WERI-Rb-1 (cell line): ENCODE measurements at regions not wholly inside any gene's neighbourhood (a gene's known extent, or its start where the extent isn't known, plus 50 kb on each side); places are given as distances from the start of the nearest gene placed in this dataset.

Experiments
- DNase-seq: peaks from one replicate; pipeline ENCODE4 v3.0.0-alpha.2; 2020
- H3K27ac ChIP-seq: fragments of 250-450 bp; sonication (Bioruptor Pico); 2 replicates; pipeline ENCODE4 v1.5.1; 2020; ENCODE audit warnings: mild to moderate bottlenecking, moderate library complexity
- H3K27me3 ChIP-seq: fragments of 250-450 bp; sonication (Bioruptor Pico); 2 replicates; pipeline ENCODE4 v1.5.1; 2021; ENCODE audit warnings: mild to moderate bottlenecking, low read depth, moderate library complexity; ENCODE audit not compliant: insufficient read depth, severe bottlenecking
- H3K36me3 ChIP-seq: fragments of 250-450 bp; sonication (Bioruptor Pico); 2 replicates; pipeline ENCODE4 v1.5.1; 2020; ENCODE audit warnings: mild to moderate bottlenecking, moderate library complexity
- H3K4me3 ChIP-seq: 2 replicates; pipeline ENCODE4 v1.5.1; 2011; ENCODE audit warnings: low read depth, mild to moderate bottlenecking, control low read depth, low read length
- H3K9me3 ChIP-seq: fragments of 250-450 bp; sonication (Bioruptor Pico); 2 replicates; pipeline ENCODE4 v1.5.1; 2021; ENCODE audit warnings: mild to moderate bottlenecking, moderate library complexity; ENCODE audit not compliant: severe bottlenecking
- TF ChIP-seq, protein P1 (sequence below): IDR thresholded peaks from 2 replicates; pipeline ENCODE4 v1.5.1; 2011; ENCODE audit warnings: low read depth, mild to moderate bottlenecking, control low read depth, inconsistent platforms, low read length

DNA sequence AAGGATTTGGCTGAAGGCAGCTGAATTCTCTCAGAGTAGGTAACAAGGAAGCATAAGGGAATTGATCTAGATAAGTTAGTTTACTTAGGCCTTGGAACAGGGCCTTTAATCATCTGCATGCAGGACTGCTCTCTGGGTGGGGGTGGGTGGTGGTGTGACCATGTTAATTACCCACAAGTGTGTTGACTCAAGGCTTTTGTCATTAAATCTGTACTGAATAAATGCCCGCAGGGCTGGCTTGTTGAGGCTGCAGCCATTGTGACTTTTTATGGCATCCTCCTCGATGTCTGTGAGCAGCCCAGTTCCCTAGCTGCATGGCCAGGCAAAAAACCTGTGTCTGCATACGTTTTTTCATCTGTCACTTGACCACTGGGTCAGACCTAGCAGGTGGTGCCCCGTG, 63.5 kb upstream of the ASCC3 start:
- Histone ChIP-seq H3K36me3 (no peaks in the 10 kb centered on the region), H3K27ac (no peak overlapping the region), H3K4me3 (no peak overlapping the region), H3K9me3 (peaks cover 3% of the 10 kb centered on the region), H3K27me3 (no peaks in the 10 kb centered on the region)
- no peak for DNase-seq
- TF ChIP-seq, protein P1, sequence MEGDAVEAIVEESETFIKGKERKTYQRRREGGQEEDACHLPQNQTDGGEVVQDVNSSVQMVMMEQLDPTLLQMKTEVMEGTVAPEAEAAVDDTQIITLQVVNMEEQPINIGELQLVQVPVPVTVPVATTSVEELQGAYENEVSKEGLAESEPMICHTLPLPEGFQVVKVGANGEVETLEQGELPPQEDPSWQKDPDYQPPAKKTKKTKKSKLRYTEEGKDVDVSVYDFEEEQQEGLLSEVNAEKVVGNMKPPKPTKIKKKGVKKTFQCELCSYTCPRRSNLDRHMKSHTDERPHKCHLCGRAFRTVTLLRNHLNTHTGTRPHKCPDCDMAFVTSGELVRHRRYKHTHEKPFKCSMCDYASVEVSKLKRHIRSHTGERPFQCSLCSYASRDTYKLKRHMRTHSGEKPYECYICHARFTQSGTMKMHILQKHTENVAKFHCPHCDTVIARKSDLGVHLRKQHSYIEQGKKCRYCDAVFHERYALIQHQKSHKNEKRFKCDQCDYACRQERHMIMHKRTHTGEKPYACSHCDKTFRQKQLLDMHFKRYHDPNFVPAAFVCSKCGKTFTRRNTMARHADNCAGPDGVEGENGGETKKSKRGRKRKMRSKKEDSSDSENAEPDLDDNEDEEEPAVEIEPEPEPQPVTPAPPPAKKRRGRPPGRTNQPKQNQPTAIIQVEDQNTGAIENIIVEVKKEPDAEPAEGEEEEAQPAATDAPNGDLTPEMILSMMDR: no peak

DNA sequence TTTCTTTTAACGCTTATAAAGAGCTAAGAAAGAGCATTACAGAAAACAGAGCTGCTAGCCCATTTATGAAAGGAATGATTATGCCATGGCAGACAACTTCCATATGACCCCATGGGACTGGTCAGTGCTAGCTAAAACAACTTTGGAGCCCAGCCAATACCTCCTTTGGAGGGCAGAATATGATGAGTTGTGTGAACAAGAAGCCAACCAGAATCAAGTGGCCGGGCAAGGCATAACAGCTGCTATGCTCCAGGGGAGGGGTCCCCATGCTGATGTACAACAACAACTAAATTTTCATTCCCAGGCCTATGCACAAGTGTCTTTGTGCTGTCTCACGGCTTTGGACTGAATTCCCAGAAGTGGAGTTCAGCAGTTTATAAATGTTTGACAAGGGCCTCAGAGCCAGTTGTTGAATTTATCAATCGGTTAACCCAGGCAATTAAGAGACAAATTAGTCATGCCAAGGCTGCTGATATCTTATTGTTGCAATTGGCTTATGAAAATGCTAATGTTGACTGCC, 65.0 kb upstream of the ASCC3 start:
- DNase-seq: no peak
- H3K36me3 ChIP-seq: no peaks in the 10 kb centered on the region
- H3K27ac ChIP-seq: no peak overlapping the region
- H3K27me3 ChIP-seq: no peaks in the 10 kb centered on the region
- TF ChIP-seq, protein P1: no peak
- H3K4me3 ChIP-seq: no peak overlapping the region
- peaks cover 3% of the 10 kb centered on the region for H3K9me3 ChIP-seq

DNA sequence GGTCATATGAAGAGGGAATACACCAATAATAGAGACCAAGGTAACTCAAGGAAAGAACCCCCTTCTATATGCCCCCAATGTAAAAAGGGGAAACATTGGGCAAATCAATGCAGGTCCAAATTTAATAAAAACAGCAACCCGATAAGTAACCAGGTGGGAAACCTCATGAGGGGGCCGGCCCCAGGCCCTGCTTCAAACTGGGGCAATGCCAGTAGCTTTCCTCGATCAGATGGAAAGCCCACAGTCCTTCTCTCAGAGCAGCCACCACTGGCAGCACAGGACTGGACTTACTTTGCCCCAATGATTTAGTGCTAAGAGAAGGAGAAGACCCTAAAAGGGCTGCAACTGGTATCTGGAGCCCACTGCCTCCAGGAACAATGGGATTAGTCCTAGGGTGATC, 65.6 kb upstream of the ASCC3 start:
- no peaks in the 10 kb centered on the region for H3K36me3 ChIP-seq
- H3K9me3 ChIP-seq: peaks cover 3% of the 10 kb centered on the region
- H3K4me3 ChIP-seq: no peak overlapping the region
- H3K27me3 ChIP-seq: no peaks in the 10 kb centered on the region
- DNase-seq: no peak
- TF ChIP-seq, protein P1: no peak
- no peak overlapping the region for H3K27ac ChIP-seq

DNA sequence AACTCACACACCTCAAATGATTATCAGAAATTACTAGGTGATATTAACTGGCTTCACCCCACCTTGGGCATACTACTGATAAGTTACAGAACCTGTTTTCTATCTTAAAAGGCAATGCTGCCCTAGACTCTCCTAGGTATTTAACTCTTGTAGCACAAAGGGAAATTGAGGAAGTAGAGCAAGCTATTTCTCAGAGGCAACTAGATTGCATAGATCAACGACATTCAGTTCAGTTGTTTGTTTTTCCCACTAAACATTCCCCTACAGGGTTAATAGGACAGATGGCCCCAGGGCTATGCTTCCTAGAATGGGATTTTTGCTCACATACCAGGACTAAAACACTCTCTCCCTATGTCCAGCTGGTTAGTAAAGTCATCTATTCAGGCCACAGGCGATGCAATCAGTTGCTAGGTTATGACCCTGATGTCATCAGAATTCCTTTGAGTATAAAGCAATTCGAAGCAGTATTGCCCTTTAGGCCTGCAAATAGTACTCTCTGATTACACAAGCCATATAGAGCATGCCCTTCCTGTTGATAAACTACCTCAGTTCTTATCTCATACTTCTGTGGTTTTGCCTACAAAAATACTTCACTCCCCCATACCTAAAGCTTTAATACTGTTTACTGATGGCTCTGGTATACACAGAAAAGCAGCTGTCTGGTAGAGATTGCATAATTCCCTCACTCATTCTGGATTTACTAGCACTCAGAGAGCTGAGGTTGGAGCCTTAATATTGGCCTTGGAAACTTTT, 67.4 kb upstream of the ASCC3 start:
- no peak for DNase-seq
- Histone ChIP-seq H3K27me3 (no peaks in the 10 kb centered on the region), H3K27ac (no peak overlapping the region), H3K4me3 (no peak overlapping the region), H3K36me3 (no peaks in the 10 kb centered on the region), H3K9me3 (peaks cover 3% of the 10 kb centered on the region)
- TF ChIP-seq, protein P1: no peak

DNA sequence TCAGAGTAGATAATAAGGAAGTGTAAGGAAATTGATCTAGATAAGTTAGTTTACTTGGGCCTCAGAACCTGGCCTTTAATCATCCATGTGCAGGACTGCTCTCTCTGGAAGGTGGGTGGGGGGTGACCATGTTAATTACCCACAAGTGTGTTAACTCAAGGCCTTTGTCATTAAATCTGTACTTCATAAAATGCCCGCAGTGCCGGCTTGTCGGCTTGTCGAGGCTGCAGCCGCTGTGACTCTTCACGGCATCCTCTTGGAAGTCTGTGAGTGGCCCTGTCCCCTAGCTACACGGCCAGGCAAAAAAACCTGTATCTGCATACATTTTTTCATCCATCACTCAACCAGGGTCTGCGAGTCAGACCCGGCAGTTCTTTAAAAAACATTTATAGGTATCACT, 70.9 kb upstream of the ASCC3 start:
- DNase-seq: no peak
- no peaks in the 10 kb centered on the region for H3K36me3 ChIP-seq
- no peak overlapping the region for H3K4me3 ChIP-seq
- TF ChIP-seq, protein P1: no peak
- no peak overlapping the region for H3K27ac ChIP-seq
- H3K9me3 ChIP-seq: peaks cover 3% of the 10 kb centered on the region
- H3K27me3 ChIP-seq: no peaks in the 10 kb centered on the region

DNA sequence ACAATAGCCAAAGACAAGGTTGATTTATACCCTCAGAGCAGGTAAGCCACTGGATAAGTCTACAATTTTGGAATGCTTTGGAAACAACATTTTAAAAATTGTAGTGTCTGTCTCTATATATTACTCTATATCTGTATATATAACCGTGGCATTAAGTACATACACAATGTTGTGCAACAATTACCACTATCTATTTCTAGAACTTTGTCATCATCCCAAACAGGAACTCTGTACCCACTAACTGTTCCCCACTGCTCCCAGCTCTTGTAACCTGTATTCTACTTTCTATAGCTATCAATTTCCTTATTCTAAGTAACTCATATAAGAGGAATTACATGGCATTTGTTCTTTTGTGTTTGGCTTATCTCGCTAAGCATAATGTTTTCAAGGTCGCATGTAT, 78.2 kb upstream of the ASCC3 start:
- DNase-seq: no peak
- TF ChIP-seq, protein P1: no peak
- Histone ChIP-seq H3K27ac (no peak overlapping the region), H3K27me3 (no peaks in the 10 kb centered on the region), H3K9me3 (no peaks in the 10 kb centered on the region), H3K4me3 (no peak overlapping the region), H3K36me3 (no peaks in the 10 kb centered on the region)
